ENCODE measurements at regions not wholly inside any gene's neighbourhood (a gene's known extent, or its start where the extent isn't known, plus 50 kb on each side); places are given as distances from the start of the nearest gene placed in this dataset.

GRCh38 chr3:31191354-31191753, 296.9 kb upstream of the GADL1 start:
- Mint-ChIP-seq H3K4me3 (ENCODE audit: unreplicated experiment) (no peak overlapping the region), H3K27me3 (ENCODE audit: low read depth, unreplicated experiment) (peaks cover 6% of the 10 kb centered on the region), H3K27ac (ENCODE audit: unreplicated experiment) (no peak overlapping the region), H3K4me1 (ENCODE audit: low read depth, unreplicated experiment) (peaks cover 3% of the 10 kb centered on the region), H3K9me3 (ENCODE audit: unreplicated experiment) (no peaks in the 10 kb centered on the region), H3K36me3 (ENCODE audit: low read depth, unreplicated experiment) (no peaks in the 10 kb centered on the region)
- FAIRE-seq (no peak), DNase-seq (ENCODE audit: low read depth) (no peak)
- Histone ChIP-seq H3K9ac (ENCODE audit: low read length) (no peak overlapping the region), H3K4me1 (ENCODE audit: insufficient read depth, low read length) (no peaks in the 10 kb centered on the region), H3K27ac (ENCODE audit: low read depth, low read length) (no peak overlapping the region), H3K9me3 (ENCODE audit: insufficient read depth, low read depth, low read length) (no peaks in the 10 kb centered on the region), H3K79me2 (ENCODE audit: insufficient read depth, low read length) (no peaks in the 10 kb centered on the region), H3K4me2 (ENCODE audit: low read length) (no peak overlapping the region), H4K20me1 (ENCODE audit: insufficient read depth, low read length) (no peaks in the 10 kb centered on the region), H3K36me3 (ENCODE audit: insufficient read depth, low read length) (no peaks in the 10 kb centered on the region), H3K27me3 (ENCODE audit: insufficient read depth, low read length) (no peaks in the 10 kb centered on the region), H3K4me3 (ENCODE audit: insufficient read depth, low read depth, low read length) (no peak overlapping the region), H2AFZ (ENCODE audit: low read depth, low read length) (no peak overlapping the region)
- TF ChIP-seq EZH2 (IDR thresholded peaks at IDR 0.05; ENCODE audit: insufficient read depth, low read length) (no peak), CTCF (IDR thresholded peaks at IDR 0.05; ENCODE audit: insufficient read depth, low read depth, low read length) (no peak)

GRCh38 chr3:31193429-31193828, 299.0 kb upstream of the GADL1 start:
- H3K79me2 ChIP-seq (ENCODE audit: insufficient read depth, low read length): no peaks in the 10 kb centered on the region
- Mint-ChIP-seq H3K27me3 (ENCODE audit: low read depth, unreplicated experiment) (peaks cover 6% of the 10 kb centered on the region), H3K27ac (ENCODE audit: unreplicated experiment) (no peak overlapping the region), H3K4me3 (ENCODE audit: unreplicated experiment) (no peak overlapping the region), H3K4me1 (ENCODE audit: low read depth, unreplicated experiment) (peaks cover 4% of the 10 kb centered on the region), H3K36me3 (ENCODE audit: low read depth, unreplicated experiment) (no peaks in the 10 kb centered on the region), H3K9me3 (ENCODE audit: unreplicated experiment) (no peaks in the 10 kb centered on the region)
- H3K4me2 ChIP-seq (ENCODE audit: low read length): no peak overlapping the region
- no peaks in the 10 kb centered on the region for H3K36me3 ChIP-seq (ENCODE audit: insufficient read depth, low read length)
- H3K27me3 ChIP-seq (ENCODE audit: insufficient read depth, low read length): no peaks in the 10 kb centered on the region
- H2AFZ ChIP-seq (ENCODE audit: low read depth, low read length): no peak overlapping the region
- FAIRE-seq: no peak
- H3K27ac ChIP-seq (ENCODE audit: low read depth, low read length): no peak overlapping the region
- H3K9me3 ChIP-seq (ENCODE audit: insufficient read depth, low read depth, low read length): no peaks in the 10 kb centered on the region
- H3K9ac ChIP-seq (ENCODE audit: low read length): no peak overlapping the region
- no peaks in the 10 kb centered on the region for H3K4me1 ChIP-seq (ENCODE audit: insufficient read depth, low read length)
- H4K20me1 ChIP-seq (ENCODE audit: insufficient read depth, low read length): no peaks in the 10 kb centered on the region
- DNase-seq (ENCODE audit: low read depth): no peak
- TF ChIP-seq CTCF (IDR thresholded peaks at IDR 0.05; ENCODE audit: insufficient read depth, low read depth, low read length): no peak
- no peak for TF ChIP-seq EZH2 (IDR thresholded peaks at IDR 0.05; ENCODE audit: insufficient read depth, low read length)
- H3K4me3 ChIP-seq (ENCODE audit: insufficient read depth, low read depth, low read length): no peak overlapping the region

DNA sequence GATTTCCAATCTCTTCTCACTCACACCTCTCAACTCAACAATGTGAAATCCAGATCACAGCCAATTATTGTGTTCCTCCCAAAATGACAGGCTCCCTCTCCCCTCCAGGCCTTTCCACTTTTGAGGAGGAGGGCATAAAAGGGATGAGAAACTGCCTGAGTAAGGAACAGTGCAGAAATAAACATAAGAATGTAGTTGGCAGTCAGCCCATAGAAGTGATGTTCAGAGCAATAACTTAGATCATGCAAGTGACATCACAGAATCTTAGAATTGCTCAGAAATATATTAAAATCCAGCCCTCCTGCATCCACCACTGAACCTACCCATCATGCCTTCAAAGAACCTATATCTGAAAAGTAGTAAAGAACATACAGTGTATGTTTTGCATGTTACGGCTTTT, 299.4 kb upstream of the GADL1 start:
- H3K4me1 Mint-ChIP-seq (ENCODE audit: low read depth, unreplicated experiment): peaks cover 4% of the 10 kb centered on the region
- Histone ChIP-seq H3K4me3 (ENCODE audit: insufficient read depth, low read depth, low read length) (no peak overlapping the region), H3K36me3 (ENCODE audit: insufficient read depth, low read length) (no peaks in the 10 kb centered on the region), H3K9ac (ENCODE audit: low read length) (no peak overlapping the region), H3K79me2 (ENCODE audit: insufficient read depth, low read length) (no peaks in the 10 kb centered on the region), H3K27me3 (ENCODE audit: insufficient read depth, low read length) (no peaks in the 10 kb centered on the region), H3K9me3 (ENCODE audit: insufficient read depth, low read depth, low read length) (no peaks in the 10 kb centered on the region), H4K20me1 (ENCODE audit: insufficient read depth, low read length) (no peaks in the 10 kb centered on the region), H2AFZ (ENCODE audit: low read depth, low read length) (no peak overlapping the region), H3K4me1 (ENCODE audit: insufficient read depth, low read length) (no peaks in the 10 kb centered on the region), H3K27ac (ENCODE audit: low read depth, low read length) (no peak overlapping the region), H3K4me2 (ENCODE audit: low read length) (no peak overlapping the region)
- H3K27ac Mint-ChIP-seq (ENCODE audit: unreplicated experiment): no peak overlapping the region
- no peaks in the 10 kb centered on the region for H3K9me3 Mint-ChIP-seq (ENCODE audit: unreplicated experiment)
- H3K4me3 Mint-ChIP-seq (ENCODE audit: unreplicated experiment): no peak overlapping the region
- TF ChIP-seq CTCF (IDR thresholded peaks at IDR 0.05; ENCODE audit: insufficient read depth, low read depth, low read length): no peak
- no peak for TF ChIP-seq EZH2 (IDR thresholded peaks at IDR 0.05; ENCODE audit: insufficient read depth, low read length)
- no peaks in the 10 kb centered on the region for H3K36me3 Mint-ChIP-seq (ENCODE audit: low read depth, unreplicated experiment)
- peaks cover 6% of the 10 kb centered on the region for H3K27me3 Mint-ChIP-seq (ENCODE audit: low read depth, unreplicated experiment)
- DNase-seq (ENCODE audit: low read depth) (peak; percentile 10), FAIRE-seq (no peak)
